Stimulated activated CD4-positive, alpha-beta T cell treated with anti-CD3 and anti-CD28 coated beads, TNF-alpha, amount 100 ng/mL, for 24 hours (primary cell): ENCODE measurements at regions not wholly inside any gene's neighbourhood (a gene's known extent, or its start where the extent isn't known, plus 50 kb on each side); places are given as distances from the start of the nearest gene placed in this dataset.
A peak's percentile ranks its signal among the peaks of the same experiment; 100 is the strongest.

Source experiments
- DNase-seq, 3 experiments: peaks; one replicate each; pipeline ENCODE4 v3.0.0-alpha.2; 2020; ENCODE audit warnings: low read depth in 3 of 3

- no peak for DNase-seq
These were observed 52.0 kb upstream of the RPL11 start for GRCh38 chr1:23639460-23640095.

- no peak for DNase-seq
These were observed 52.8 kb upstream of the RPL11 start for GRCh38 chr1:23638786-23639241.

GRCh38 chr1:23638188-23638619 lies 53.4 kb upstream of the RPL11 start:
- no peak for DNase-seq

GRCh38 chr1:23636009-23636408 lies 55.6 kb upstream of the RPL11 start:
- DNase-seq = no peak

- peak in 1 of 3 experiments; percentile 31 for DNase-seq
These were observed 56.6 kb upstream of the RPL11 start for GRCh38 chr1:23634840-23635651.

- no peak for DNase-seq
These were observed 57.1 kb upstream of the RPL11 start for GRCh38 chr1:23634518-23634839.

GRCh38 chr1:23632479-23633160 lies 59.0 kb upstream of the RPL11 start:
- no peak for DNase-seq

GRCh38 chr1:23629708-23630290 lies 61.8 kb upstream of the RPL11 start:
- DNase-seq = no peak

- no peak for DNase-seq
These were observed 62.6 kb upstream of the RPL11 start for GRCh38 chr1:23628951-23629387.

- DNase-seq = no peak
These were observed 64.4 kb upstream of the RPL11 start for GRCh38 chr1:23627069-23627735.

GRCh38 chr1:23625929-23626535 lies 65.6 kb upstream of the RPL11 start:
- no peak for DNase-seq

GRCh38 chr1:23625459-23625858 lies 66.1 kb upstream of the RPL11 start:
- no peak for DNase-seq

GRCh38 chr1:23624440-23624839 lies 65.1 kb upstream of the ID3 start:
- peak in 1 of 3 experiments; percentile 61 for DNase-seq

- no peak for DNase-seq
These were observed 63.0 kb upstream of the ID3 start for GRCh38 chr1:23622284-23622683.

GRCh38 chr1:23620605-23621004 lies 61.3 kb upstream of the ID3 start:
- DNase-seq = no peak

- DNase-seq = peak; percentile 51 to 75 (median 57)
These were observed 60.2 kb upstream of the ID3 start for GRCh38 chr1:23619299-23620188.

- no peak for DNase-seq
These were observed 59.3 kb upstream of the ID3 start for GRCh38 chr1:23618586-23619083.

- DNase-seq = no peak
These were observed 57.8 kb upstream of the ID3 start for GRCh38 chr1:23617084-23617521.

- DNase-seq = no peak
These were observed 57.1 kb upstream of the ID3 start for GRCh38 chr1:23616292-23616824.

GRCh38 chr1:23615852-23616251 lies 56.6 kb upstream of the ID3 start:
- DNase-seq = no peak
